WTC11 (cell line): ENCODE measurements at regions not wholly inside any gene's neighbourhood (a gene's known extent, or its start where the extent isn't known, plus 50 kb on each side); places are given as distances from the start of the nearest gene placed in this dataset.

ENCODE experiments used
- ATAC-seq: fragments of 200-7000 bp; cut with Tn5 transposase; 2 replicates; pipeline ENCODE4 v1.10.0; 2021; ENCODE audit warnings: mild to moderate bottlenecking, moderate library complexity
- CTCF ChIA-PET: fragments of 300-600 bp; sonication (Branson Sonifier 250); formaldehyde crosslinking; loops from one replicate; lab custom pipeline; 2021; ENCODE audit warnings: antibody characterized with exemption; lab: Charles Lee
- POLR2A ChIA-PET: fragments of 350-600 bp; sonication (Branson Sonifier 250); formaldehyde crosslinking; loops from one replicate; lab custom pipeline; 2021; ENCODE audit warnings: antibody characterized with exemption; lab: Charles Lee
- DNase-seq: peaks from one replicate; pipeline ENCODE4 v3.0.0; 2021; ENCODE audit warnings: low spot score
- H3K27ac Mint-ChIP-seq: 2 replicates; pipeline ENCODE4 v1.8.0; 2021; ENCODE audit warnings: mixed read lengths
- H3K27me3 Mint-ChIP-seq: 2 replicates; pipeline ENCODE4 v1.8.0; 2021; ENCODE audit warnings: low read depth, mild to moderate bottlenecking, moderate library complexity, mixed read lengths
- H3K36me3 Mint-ChIP-seq: 2 replicates; pipeline ENCODE4 v1.8.0; 2021; ENCODE audit warnings: mixed read lengths
- H3K4me1 Mint-ChIP-seq: 2 replicates; pipeline ENCODE4 v1.8.0; 2022; ENCODE audit warnings: mixed read lengths
- H3K4me3 Mint-ChIP-seq: 2 replicates; pipeline ENCODE4 v1.8.0; 2021; ENCODE audit warnings: mild to moderate bottlenecking, moderate library complexity, mixed read lengths
- H3K9me3 Mint-ChIP-seq: 2 replicates; pipeline ENCODE4 v1.8.0; 2021; ENCODE audit warnings: mixed read lengths
- AFF4 ChIP-seq: sonication (generic); formaldehyde crosslinking; IDR thresholded peaks from 2 replicates; pipeline ENCODE4 v1.8.1; 2023; ENCODE audit warnings: mild to moderate bottlenecking, missing genetic modification reagents, borderline replicate concordance
- CDX4 ChIP-seq: fragments of 250-450 bp; sonication (Bioruptor Pico); IDR thresholded peaks from 2 replicates; pipeline ENCODE4 v1.9.0; 2021; ENCODE audit warnings: moderate library complexity, mild to moderate bottlenecking, inconsistent platforms, borderline replicate concordance
- CREB1 ChIP-seq: sonication (generic); formaldehyde crosslinking; IDR thresholded peaks from 2 replicates; pipeline ENCODE4 v1.8.0; 2023; ENCODE audit warnings: mild to moderate bottlenecking, missing genetic modification reagents
- FOXP1 ChIP-seq: sonication (generic); formaldehyde crosslinking; IDR thresholded peaks from 2 replicates; pipeline ENCODE4 v1.8.0; 2022; ENCODE audit warnings: missing genetic modification reagents, mild to moderate bottlenecking, moderate library complexity, borderline replicate concordance
- KAT7 ChIP-seq: sonication (generic); formaldehyde crosslinking; IDR thresholded peaks from 2 replicates; pipeline ENCODE4 v1.8.1; 2023; ENCODE audit warnings: missing genetic modification reagents, mild to moderate bottlenecking, borderline replicate concordance
- MAX ChIP-seq: sonication (generic); formaldehyde crosslinking; IDR thresholded peaks from 2 replicates; pipeline ENCODE4 v1.8.0; 2022; ENCODE audit warnings: mild to moderate bottlenecking, missing genetic modification reagents
- NFE2L1 ChIP-seq: sonication (generic); formaldehyde crosslinking; IDR thresholded peaks from 2 replicates; pipeline ENCODE4 v1.8.1; 2023; ENCODE audit warnings: missing genetic modification reagents
- NFYB ChIP-seq: sonication (generic); formaldehyde crosslinking; conservative IDR thresholded peaks from 2 replicates; pipeline ENCODE4 v1.8.0; 2022; ENCODE audit warnings: low read depth, missing genetic modification reagents
- NR2C2 ChIP-seq: sonication (generic); formaldehyde crosslinking; IDR thresholded peaks from 2 replicates; pipeline ENCODE4 v1.8.0; 2022; ENCODE audit warnings: mild to moderate bottlenecking, missing genetic modification reagents
- OVOL2 ChIP-seq: fragments of 250-450 bp; sonication (Bioruptor Pico); IDR thresholded peaks from 2 replicates; pipeline ENCODE4 v1.9.0; 2021; ENCODE audit warnings: mild to moderate bottlenecking, borderline replicate concordance
- SMAD4 ChIP-seq: sonication (generic); formaldehyde crosslinking; IDR thresholded peaks from 2 replicates; pipeline ENCODE4 v1.8.0; 2022; ENCODE audit warnings: mild to moderate bottlenecking, missing genetic modification reagents
- TEAD1 ChIP-seq: sonication (generic); formaldehyde crosslinking; IDR thresholded peaks from 2 replicates; pipeline ENCODE4 v1.8.0; 2022; ENCODE audit warnings: mild to moderate bottlenecking, missing genetic modification reagents
- USF1 ChIP-seq: sonication (generic); formaldehyde crosslinking; IDR thresholded peaks from 2 replicates; pipeline ENCODE4 v1.8.0; 2022; ENCODE audit warnings: mild to moderate bottlenecking, missing genetic modification reagents
- ZNF219 ChIP-seq: sonication (generic); formaldehyde crosslinking; IDR thresholded peaks from 2 replicates; pipeline ENCODE4 v1.8.0; 2023; ENCODE audit warnings: missing genetic modification reagents, mild to moderate bottlenecking, borderline replicate concordance
- ZNF396 ChIP-seq: fragments of 250-450 bp; sonication (Bioruptor Pico); IDR thresholded peaks from 2 replicates; pipeline ENCODE4 v1.8.0; 2021; ENCODE audit warnings: mild to moderate bottlenecking, moderate library complexity, borderline replicate concordance
- ZNF423 ChIP-seq: fragments of 250-450 bp; sonication (Bioruptor Pico); IDR thresholded peaks from 2 replicates; pipeline ENCODE4 v2.1.2; 2022; ENCODE audit warnings: mild to moderate bottlenecking, moderate library complexity
- TF ChIP-seq, protein P1 (sequence below): sonication (generic); formaldehyde crosslinking; conservative IDR thresholded peaks from 2 replicates; pipeline ENCODE4 v1.8.1; 2023; ENCODE audit warnings: mild to moderate bottlenecking, low read depth, missing genetic modification reagents, moderate library complexity
- TF ChIP-seq, protein P2 (sequence below): sonication (generic); formaldehyde crosslinking; IDR thresholded peaks from 2 replicates; pipeline ENCODE4 v1.8.0; 2022; ENCODE audit warnings: mild to moderate bottlenecking, missing genetic modification reagents
- TF ChIP-seq, protein P3 (sequence below): fragments of 250-450 bp; sonication (Bioruptor Pico); IDR thresholded peaks from 2 replicates; pipeline ENCODE4 v1.9.0; 2021; ENCODE audit warnings: mild to moderate bottlenecking
- TF ChIP-seq, protein P4 (sequence below): sonication (generic); formaldehyde crosslinking; conservative IDR thresholded peaks from 2 replicates; pipeline ENCODE4 v1.8.1; 2022; ENCODE audit warnings: mild to moderate bottlenecking, missing genetic modification reagents
- TF ChIP-seq, protein P5 (sequence below): sonication (generic); formaldehyde crosslinking; IDR thresholded peaks from 2 replicates; pipeline ENCODE4 v1.8.1; 2023; ENCODE audit warnings: mild to moderate bottlenecking, missing genetic modification reagents

GRCh38 chr9:108259917-108260675, 595.7 kb downstream of the ACTL7B start (continued):
- TF ChIP-seq, protein P1, sequence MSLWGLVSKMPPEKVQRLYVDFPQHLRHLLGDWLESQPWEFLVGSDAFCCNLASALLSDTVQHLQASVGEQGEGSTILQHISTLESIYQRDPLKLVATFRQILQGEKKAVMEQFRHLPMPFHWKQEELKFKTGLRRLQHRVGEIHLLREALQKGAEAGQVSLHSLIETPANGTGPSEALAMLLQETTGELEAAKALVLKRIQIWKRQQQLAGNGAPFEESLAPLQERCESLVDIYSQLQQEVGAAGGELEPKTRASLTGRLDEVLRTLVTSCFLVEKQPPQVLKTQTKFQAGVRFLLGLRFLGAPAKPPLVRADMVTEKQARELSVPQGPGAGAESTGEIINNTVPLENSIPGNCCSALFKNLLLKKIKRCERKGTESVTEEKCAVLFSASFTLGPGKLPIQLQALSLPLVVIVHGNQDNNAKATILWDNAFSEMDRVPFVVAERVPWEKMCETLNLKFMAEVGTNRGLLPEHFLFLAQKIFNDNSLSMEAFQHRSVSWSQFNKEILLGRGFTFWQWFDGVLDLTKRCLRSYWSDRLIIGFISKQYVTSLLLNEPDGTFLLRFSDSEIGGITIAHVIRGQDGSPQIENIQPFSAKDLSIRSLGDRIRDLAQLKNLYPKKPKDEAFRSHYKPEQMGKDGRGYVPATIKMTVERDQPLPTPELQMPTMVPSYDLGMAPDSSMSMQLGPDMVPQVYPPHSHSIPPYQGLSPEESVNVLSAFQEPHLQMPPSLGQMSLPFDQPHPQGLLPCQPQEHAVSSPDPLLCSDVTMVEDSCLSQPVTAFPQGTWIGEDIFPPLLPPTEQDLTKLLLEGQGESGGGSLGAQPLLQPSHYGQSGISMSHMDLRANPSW (CRISPR knock-in tag): no peak
- TF ChIP-seq, protein P2, sequence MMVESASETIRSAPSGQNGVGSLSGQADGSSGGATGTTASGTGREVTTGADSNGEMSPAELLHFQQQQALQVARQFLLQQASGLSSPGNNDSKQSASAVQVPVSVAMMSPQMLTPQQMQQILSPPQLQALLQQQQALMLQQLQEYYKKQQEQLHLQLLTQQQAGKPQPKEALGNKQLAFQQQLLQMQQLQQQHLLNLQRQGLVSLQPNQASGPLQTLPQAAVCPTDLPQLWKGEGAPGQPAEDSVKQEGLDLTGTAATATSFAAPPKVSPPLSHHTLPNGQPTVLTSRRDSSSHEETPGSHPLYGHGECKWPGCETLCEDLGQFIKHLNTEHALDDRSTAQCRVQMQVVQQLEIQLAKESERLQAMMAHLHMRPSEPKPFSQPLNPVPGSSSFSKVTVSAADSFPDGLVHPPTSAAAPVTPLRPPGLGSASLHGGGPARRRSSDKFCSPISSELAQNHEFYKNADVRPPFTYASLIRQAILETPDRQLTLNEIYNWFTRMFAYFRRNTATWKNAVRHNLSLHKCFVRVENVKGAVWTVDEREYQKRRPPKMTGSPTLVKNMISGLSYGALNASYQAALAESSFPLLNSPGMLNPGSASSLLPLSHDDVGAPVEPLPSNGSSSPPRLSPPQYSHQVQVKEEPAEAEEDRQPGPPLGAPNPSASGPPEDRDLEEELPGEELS: no peak
- TF ChIP-seq ZNF396 (CRISPR knock-in tag): no peak

DNA sequence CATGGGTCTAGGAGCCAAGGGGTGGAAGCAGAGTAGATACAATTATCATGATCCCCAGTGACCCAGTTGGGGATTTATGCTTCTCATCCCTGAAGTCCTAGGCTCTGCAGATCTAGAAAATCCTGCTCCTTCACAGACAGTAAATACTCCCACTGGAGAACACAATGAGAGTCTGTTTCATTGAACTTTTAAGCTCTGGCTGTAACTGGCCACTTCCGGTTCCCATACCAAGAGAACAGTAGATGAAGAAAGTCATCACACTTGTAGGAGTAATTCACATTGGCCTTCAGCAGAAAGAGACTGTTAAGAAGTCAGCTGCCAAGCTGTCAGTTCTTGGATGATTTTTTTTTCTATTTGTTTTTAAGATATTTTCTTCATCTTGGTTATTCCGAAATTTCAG, 597.1 kb downstream of the ACTL7B start:
- ATAC-seq: no peak
- Mint-ChIP-seq H3K27ac (no peak overlapping the region), H3K4me1 (no peaks in the 10 kb centered on the region), H3K9me3 (no peaks in the 10 kb centered on the region), H3K4me3 (no peak overlapping the region), H3K36me3 (no peaks in the 10 kb centered on the region), H3K27me3 (no peaks in the 10 kb centered on the region)
- TF ChIP-seq FOXP1 (no peak), NFYB (CRISPR knock-in tag) (no peak), OVOL2 (no peak), SMAD4 (CRISPR knock-in tag) (no peak)
- TF ChIP-seq, protein P3, sequence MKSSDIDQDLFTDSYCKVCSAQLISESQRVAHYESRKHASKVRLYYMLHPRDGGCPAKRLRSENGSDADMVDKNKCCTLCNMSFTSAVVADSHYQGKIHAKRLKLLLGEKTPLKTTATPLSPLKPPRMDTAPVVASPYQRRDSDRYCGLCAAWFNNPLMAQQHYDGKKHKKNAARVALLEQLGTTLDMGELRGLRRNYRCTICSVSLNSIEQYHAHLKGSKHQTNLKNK (CRISPR knock-in tag): no peak
- DNase-seq: no peak
- CTCF ChIA-PET: no interaction called here
- POLR2A ChIA-PET: no interaction called here

DNA sequence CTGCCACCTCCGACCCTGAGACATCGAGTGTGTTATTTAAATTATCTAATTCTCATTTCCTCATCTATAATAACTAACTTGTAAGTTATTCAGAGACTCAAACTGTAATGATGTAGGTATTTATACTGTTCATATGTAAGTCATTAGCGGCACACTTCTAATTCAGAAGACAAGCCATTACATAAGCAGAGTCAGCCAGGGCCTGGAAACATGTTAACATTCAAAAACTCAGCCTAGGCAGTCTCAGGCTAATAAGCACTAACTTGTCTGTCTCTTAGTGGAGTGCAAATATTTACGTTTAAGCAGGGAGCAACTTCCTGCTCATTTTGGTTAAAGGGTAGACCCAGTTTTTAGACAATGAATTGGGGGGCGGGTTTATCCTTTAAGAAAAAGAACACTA, 598.4 kb downstream of the ACTL7B start:
- no peak for ATAC-seq
- Mint-ChIP-seq H3K27ac (no peak overlapping the region), H3K27me3 (no peaks in the 10 kb centered on the region), H3K9me3 (no peaks in the 10 kb centered on the region), H3K4me3 (no peak overlapping the region), H3K4me1 (no peaks in the 10 kb centered on the region), H3K36me3 (no peaks in the 10 kb centered on the region)
- CTCF ChIA-PET: no interaction called here
- POLR2A ChIA-PET: no interaction called here
- TF ChIP-seq CDX4 (no peak), SMAD4 (CRISPR knock-in tag) (no peak), ZNF423 (no peak), KAT7 (no peak), NFE2L1 (CRISPR knock-in tag) (no peak), USF1 (no peak), CREB1 (CRISPR knock-in tag) (no peak), AFF4 (CRISPR knock-in tag) (no peak), NR2C2 (CRISPR knock-in tag) (no peak), MAX (no peak), TEAD1 (CRISPR knock-in tag) (no peak), ZNF396 (CRISPR knock-in tag) (no peak), ZNF219 (no peak)
- TF ChIP-seq, protein P4, sequence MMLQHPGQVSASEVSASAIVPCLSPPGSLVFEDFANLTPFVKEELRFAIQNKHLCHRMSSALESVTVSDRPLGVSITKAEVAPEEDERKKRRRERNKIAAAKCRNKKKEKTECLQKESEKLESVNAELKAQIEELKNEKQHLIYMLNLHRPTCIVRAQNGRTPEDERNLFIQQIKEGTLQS (CRISPR knock-in tag): no peak
- TF ChIP-seq, protein P5, sequence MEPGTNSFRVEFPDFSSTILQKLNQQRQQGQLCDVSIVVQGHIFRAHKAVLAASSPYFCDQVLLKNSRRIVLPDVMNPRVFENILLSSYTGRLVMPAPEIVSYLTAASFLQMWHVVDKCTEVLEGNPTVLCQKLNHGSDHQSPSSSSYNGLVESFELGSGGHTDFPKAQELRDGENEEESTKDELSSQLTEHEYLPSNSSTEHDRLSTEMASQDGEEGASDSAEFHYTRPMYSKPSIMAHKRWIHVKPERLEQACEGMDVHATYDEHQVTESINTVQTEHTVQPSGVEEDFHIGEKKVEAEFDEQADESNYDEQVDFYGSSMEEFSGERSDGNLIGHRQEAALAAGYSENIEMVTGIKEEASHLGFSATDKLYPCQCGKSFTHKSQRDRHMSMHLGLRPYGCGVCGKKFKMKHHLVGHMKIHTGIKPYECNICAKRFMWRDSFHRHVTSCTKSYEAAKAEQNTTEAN (CRISPR knock-in tag): no peak
- DNase-seq: no peak
